ENCODE measurements at regions not wholly inside any gene's neighbourhood (a gene's known extent, or its start where the extent isn't known, plus 50 kb on each side); places are given as distances from the start of the nearest gene placed in this dataset.

DNA sequence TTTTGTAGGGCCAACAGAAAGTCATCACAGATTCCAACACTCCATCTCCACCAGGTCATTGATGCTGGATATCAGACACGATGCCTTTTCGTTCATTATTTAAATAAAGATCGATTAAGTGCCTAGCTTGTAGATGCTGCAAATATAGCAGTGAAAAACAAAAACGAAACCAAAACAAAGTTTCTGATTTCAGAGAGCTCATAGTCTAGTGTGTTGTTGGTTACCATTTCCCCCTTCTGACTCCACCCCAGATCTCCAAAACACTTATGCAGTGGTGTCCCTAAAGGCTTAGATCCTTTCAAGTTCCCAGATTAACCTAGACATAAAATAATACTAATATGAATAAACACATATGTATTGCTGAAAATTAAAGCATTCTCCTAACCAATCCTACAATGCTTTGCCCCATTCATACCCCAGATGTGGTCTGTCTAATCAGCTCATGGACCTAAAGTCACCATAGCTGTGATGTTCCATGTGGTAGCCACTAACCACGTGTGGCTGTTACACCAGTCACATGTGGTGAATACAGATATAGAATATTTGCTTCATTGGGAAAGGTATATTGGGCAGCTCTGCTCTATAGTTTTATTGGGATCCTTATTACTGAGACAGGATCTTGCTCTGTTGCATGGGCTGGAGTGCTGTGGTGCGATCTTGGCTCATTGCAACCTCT is 787.2 kb downstream of the TDRD15 start:
- Histone ChIP-seq H2AFZ (replicated peaks) (no peak overlapping the region), H3K4me3 (no peak overlapping the region), H3K4me2 (no peak overlapping the region), H4K20me1 (ENCODE audit: low read depth) (no peaks in the 10 kb centered on the region), H3K79me2 (ENCODE audit: low read depth) (no peaks in the 10 kb centered on the region), H3F3A (ENCODE audit: low read depth) (no peaks in the 10 kb centered on the region), H3K4me1 (no peaks in the 10 kb centered on the region), H3K9me3 (ENCODE audit: low read depth) (no peaks in the 10 kb centered on the region), H3K9ac (no peak overlapping the region), H3K27ac (no peak overlapping the region), H3K36me3 (no peaks in the 10 kb centered on the region), H3K27me3 (no peaks in the 10 kb centered on the region)
- no peak overlapping the region for H3K4me3 Mint-ChIP-seq
- no peaks in the 10 kb centered on the region for H3K9me3 Mint-ChIP-seq
- no peaks in the 10 kb centered on the region for H3K27me3 Mint-ChIP-seq (ENCODE audit: insufficient read depth, low read depth)
- no peak for TF ChIP-seq EZH2phosphoT487 (IDR thresholded peaks at IDR 0.05)
- no peak for TF ChIP-seq EZH2 (IDR thresholded peaks at IDR 0.05)
- TF ChIP-seq CTCF (IDR thresholded peaks at IDR 0.05) = no peak
- H3K27ac Mint-ChIP-seq = no peak overlapping the region
- no peak for DNase-seq (ENCODE audit: low spot score)
- no peaks in the 10 kb centered on the region for H3K36me3 Mint-ChIP-seq
- no peaks in the 10 kb centered on the region for H3K4me1 Mint-ChIP-seq

DNA sequence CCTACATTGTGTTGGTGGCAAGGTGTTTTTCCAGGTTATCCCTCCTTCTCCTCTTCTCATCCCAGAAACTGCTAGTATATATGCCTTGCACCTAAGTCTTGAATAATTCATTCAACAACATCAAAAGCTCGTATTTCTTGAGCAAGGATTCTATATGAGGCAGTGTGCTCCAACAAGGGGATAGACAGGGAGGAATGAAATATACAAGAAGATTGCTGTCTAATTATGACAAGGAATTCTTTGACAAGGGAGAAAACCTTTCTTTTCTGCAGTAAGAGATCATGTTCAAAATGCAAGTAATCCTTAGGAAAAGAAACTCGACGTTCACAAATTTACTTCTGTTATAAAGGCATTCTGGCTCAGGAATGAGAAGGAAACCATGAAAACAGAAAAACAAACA is 788.6 kb downstream of the TDRD15 start:
- no peaks in the 10 kb centered on the region for H3K27me3 Mint-ChIP-seq (ENCODE audit: insufficient read depth, low read depth)
- H2AFZ ChIP-seq (replicated peaks) = no peak overlapping the region
- H3K4me3 Mint-ChIP-seq = no peak overlapping the region
- DNase-seq (ENCODE audit: low spot score) = no peak
- H3K4me1 ChIP-seq = no peaks in the 10 kb centered on the region
- no peaks in the 10 kb centered on the region for H3K79me2 ChIP-seq (ENCODE audit: low read depth)
- no peaks in the 10 kb centered on the region for H3K9me3 Mint-ChIP-seq
- no peak for TF ChIP-seq CTCF (IDR thresholded peaks at IDR 0.05)
- no peak for TF ChIP-seq EZH2phosphoT487 (IDR thresholded peaks at IDR 0.05)
- no peak for TF ChIP-seq EZH2 (IDR thresholded peaks at IDR 0.05)
- H3K4me2 ChIP-seq = no peak overlapping the region
- no peaks in the 10 kb centered on the region for H4K20me1 ChIP-seq (ENCODE audit: low read depth)
- no peaks in the 10 kb centered on the region for H3K4me1 Mint-ChIP-seq
- no peaks in the 10 kb centered on the region for H3K36me3 ChIP-seq
- H3K4me3 ChIP-seq = no peak overlapping the region
- H3K9ac ChIP-seq = no peak overlapping the region
- H3K27ac ChIP-seq = no peak overlapping the region
- H3F3A ChIP-seq (ENCODE audit: low read depth) = no peaks in the 10 kb centered on the region
- H3K27ac Mint-ChIP-seq = no peak overlapping the region
- no peaks in the 10 kb centered on the region for H3K36me3 Mint-ChIP-seq
- no peaks in the 10 kb centered on the region for H3K27me3 ChIP-seq
- H3K9me3 ChIP-seq (ENCODE audit: low read depth) = no peaks in the 10 kb centered on the region

DNA sequence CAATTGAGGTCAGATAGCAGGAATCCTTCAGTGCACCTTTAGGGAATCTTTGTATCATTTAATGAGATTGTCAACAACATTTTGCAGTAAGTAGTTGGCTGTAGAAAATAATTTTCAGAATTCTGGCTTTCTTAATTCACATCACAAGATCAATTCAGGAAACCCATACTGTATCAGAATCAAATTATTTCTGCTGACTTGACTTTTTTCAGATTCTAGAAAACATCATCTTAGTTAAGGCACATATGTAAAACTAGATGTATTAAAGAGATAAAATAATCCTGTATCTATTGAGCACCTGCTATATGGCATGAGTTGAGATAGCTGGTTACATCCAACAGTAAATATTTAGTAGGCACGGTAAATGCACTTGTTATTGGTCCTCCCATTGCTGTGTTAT is 791.4 kb downstream of the TDRD15 start:
- Mint-ChIP-seq H3K9me3 (no peaks in the 10 kb centered on the region), H3K27me3 (ENCODE audit: insufficient read depth, low read depth) (no peaks in the 10 kb centered on the region), H3K4me3 (no peak overlapping the region), H3K4me1 (no peaks in the 10 kb centered on the region), H3K27ac (no peak overlapping the region), H3K36me3 (no peaks in the 10 kb centered on the region)
- Histone ChIP-seq H4K20me1 (ENCODE audit: low read depth) (no peaks in the 10 kb centered on the region), H3K27ac (no peak overlapping the region), H3K9me3 (ENCODE audit: low read depth) (no peaks in the 10 kb centered on the region), H3K9ac (no peak overlapping the region), H3K27me3 (no peaks in the 10 kb centered on the region), H3K79me2 (ENCODE audit: low read depth) (no peaks in the 10 kb centered on the region), H3K4me1 (no peaks in the 10 kb centered on the region), H3K36me3 (no peaks in the 10 kb centered on the region), H3K4me3 (no peak overlapping the region), H3K4me2 (no peak overlapping the region), H2AFZ (replicated peaks) (no peak overlapping the region), H3F3A (ENCODE audit: low read depth) (no peaks in the 10 kb centered on the region)
- TF ChIP-seq CTCF (IDR thresholded peaks at IDR 0.05) (no peak), EZH2phosphoT487 (IDR thresholded peaks at IDR 0.05) (no peak), EZH2 (IDR thresholded peaks at IDR 0.05) (no peak)
- no peak for DNase-seq (ENCODE audit: low spot score)
